Transverse colon (tissue), 4 donors: ENCODE measurements at regions not wholly inside any gene's neighbourhood (a gene's known extent, or its start where the extent isn't known, plus 50 kb on each side); places are given as distances from the start of the nearest gene placed in this dataset.

Source experiments
- DNase-seq: peaks from one replicate; pipeline ENCODE4 v3.0.0-alpha.2; 2019
- H3K27ac ChIP-seq, 4 donors: fragments of 200-600 bp; sonication (generic); 2 replicates each; pipeline ENCODE4 v1.5.1; 2016 to 2018; ENCODE audit warnings: inconsistent platforms in 4 of 4
- H3K27me3 ChIP-seq: fragments of 200-600 bp; sonication (generic); 2 replicates; pipeline ENCODE4 v1.5.1; 2017; ENCODE audit warnings: inconsistent platforms
- H3K36me3 ChIP-seq, 4 donors: fragments of 200-600 bp; sonication (generic); 2 replicates each; pipeline ENCODE4 v1.5.1; 2017 to 2019; ENCODE audit warnings: inconsistent platforms in 4 of 4
- H3K4me1 ChIP-seq, 4 donors: fragments of 200-600 bp; sonication (generic); 2 replicates each; pipeline ENCODE4 v1.5.1; 2017 to 2020; ENCODE audit warnings: inconsistent platforms in 4 of 4
- H3K4me3 ChIP-seq, 4 donors: fragments of 200-600 bp; sonication (generic); 1 replicate in 1 of 4; 2 replicates in 3 of 4; pipeline versions ENCODE4 v1.5.1 to v1.6.1; 2017 to 2019; ENCODE audit warnings: inconsistent platforms in 4 of 4
- H3K9me3 ChIP-seq, 2 donors: fragments of 200-600 bp; sonication (generic); 2 replicates each; pipeline ENCODE4 v1.5.1; 2017 to 2019; ENCODE audit warnings: inconsistent platforms in 2 of 2
- CTCF ChIP-seq, 5 experiments: fragments of 200-600 bp in 3 of 5; fragments of 450-650 bp in 2 of 5; sonication (generic) in 3 of 5; IDR thresholded peaks; 1 replicate in 2 of 5; 2 replicates in 3 of 5; pipeline ENCODE4 v1.5.1; 2016 to 2017; ENCODE audit warnings: antibody characterized with exemption in 5 of 5, inconsistent platforms in 3 of 5, mild to moderate bottlenecking in 2 of 5, moderate library complexity in 1 of 5
- EP300 ChIP-seq: sonication (generic); formaldehyde crosslinking; IDR thresholded peaks from one replicate; pipeline ENCODE4 v1.6.1; 2017; ENCODE audit warnings: antibody characterized with exemption, low read depth
- POLR2A ChIP-seq: fragments of 450-650 bp; IDR thresholded peaks from one replicate; pipeline ENCODE4 v1.6.1; 2016; ENCODE audit warnings: antibody characterized with exemption, mild to moderate bottlenecking, moderate library complexity
- POLR2AphosphoS5 ChIP-seq, 3 donors: sonication (generic); formaldehyde crosslinking; IDR thresholded peaks; one replicate each; pipeline ENCODE4 v1.6.1; 2016; ENCODE audit warnings: antibody characterized with exemption in 3 of 3
- WGBS, 2 donors: methylation state at CpG; one replicate each; pipeline ENCODE4 v1.1.5; 2018; ENCODE audit warnings: low coverage in 1 of 2; 5-methylcytosine and 5-hydroxymethylcytosine counted together
- in situ Hi-C, 4 donors: fragments of 200-750 bp; cut with MboI; loops; one replicate each; pipeline versions ENCODE4 v1.15.0 to v1.15.1; 2017; ENCODE audit warnings: low sequenced_read_pairs in 3 of 4, low pct_ligation_motif_present in 1 of 4, low pct_unique_long_range_greater_than_20kb in 1 of 4
- intact Hi-C: fragments of 100-400 bp; cut with DNase I; formaldehyde crosslinking; loops from one replicate; pipeline ENCODE4 v1.15.1; 2023; ENCODE audit warnings: low total_unique reads

GRCh38 chr3:154898443-154898842, 181.7 kb upstream of the MME start:
- Histone ChIP-seq H3K4me1 (peaks cover 0 to 6% (median 0%) of the 10 kb centered on the region in 4 donors), H3K4me3 (no peak overlapping the region), H3K27me3 (no peaks in the 10 kb centered on the region), H3K36me3 (no peaks in the 10 kb centered on the region), H3K27ac (no peak overlapping the region), H3K9me3 (no peaks in the 10 kb centered on the region)
- in situ Hi-C loops (no loop called here), intact Hi-C loops (loop anchor here (5.0 kb wide), 1 partner anchor 1051 kb away; no protein-coding TSS in a partner anchor)
- WGBS, 2 donors = 50 to 59% methylated on average over 3 of the region's 3 CpGs
- no peak for DNase-seq
- TF ChIP-seq EP300 (no peak), POLR2AphosphoS5 (IDR thresholded peaks at IDR 0.05) (no peak), CTCF (IDR thresholded peaks at IDR 0.05) (no peak), POLR2A (no peak)

- no peak overlapping the region for H3K4me3 ChIP-seq
- H3K27ac ChIP-seq = no peak overlapping the region
- no peak for TF ChIP-seq EP300
- no peak for TF ChIP-seq POLR2AphosphoS5 (IDR thresholded peaks at IDR 0.05)
- no peak for TF ChIP-seq POLR2A
- WGBS, 2 donors = 73 to 83% methylated on average over 5 to 6 of the region's 6 CpGs
- DNase-seq = no peak
- H3K27me3 ChIP-seq = no peaks in the 10 kb centered on the region
- intact Hi-C loops = no loop called here
- no peaks in the 10 kb centered on the region for H3K9me3 ChIP-seq
- in situ Hi-C loops = no loop called here
- H3K36me3 ChIP-seq = no peaks in the 10 kb centered on the region
- H3K4me1 ChIP-seq = no peaks in the 10 kb centered on the region
Observed at GRCh38 chr3:154893813-154894212, 186.3 kb upstream of the MME start.

DNA sequence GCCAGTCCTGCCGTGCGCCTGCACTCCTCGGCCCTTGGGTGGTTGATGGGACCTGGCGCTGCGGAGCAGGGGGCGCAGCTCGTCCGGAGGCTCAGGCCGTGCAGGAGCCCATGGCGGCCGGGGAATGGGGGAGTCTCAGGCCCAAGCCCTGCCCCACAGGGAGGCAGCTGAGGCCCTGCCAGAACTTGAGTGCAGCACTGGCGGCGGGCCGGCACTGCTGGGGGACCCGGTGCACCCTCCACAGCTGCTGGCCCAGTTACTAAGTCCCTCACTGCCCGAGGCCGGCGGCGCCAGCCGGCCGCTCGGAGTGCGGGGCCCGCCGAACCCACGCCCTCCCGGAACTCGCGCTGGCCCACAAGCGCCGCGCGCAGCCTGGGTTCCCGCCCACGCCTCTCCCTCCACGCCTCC, 190.9 kb upstream of the MME start:
- 97% methylated on average over 31 of the region's 36 CpGs; no CpG with 5 or more reads in 1 of the 2 donors for WGBS, 2 donors
- Histone ChIP-seq H3K36me3 (no peaks in the 10 kb centered on the region), H3K4me3 (no peak overlapping the region), H3K27ac (no peak overlapping the region), H3K9me3 (no peaks in the 10 kb centered on the region), H3K4me1 (no peaks in the 10 kb centered on the region), H3K27me3 (no peaks in the 10 kb centered on the region)
- intact Hi-C loops (no loop called here), in situ Hi-C loops (no loop called here)
- no peak for TF ChIP-seq EP300
- TF ChIP-seq CTCF (IDR thresholded peaks at IDR 0.05) = no peak
- no peak for TF ChIP-seq POLR2A
- TF ChIP-seq POLR2AphosphoS5 (IDR thresholded peaks at IDR 0.05) = no peak
- DNase-seq = no peak

DNA sequence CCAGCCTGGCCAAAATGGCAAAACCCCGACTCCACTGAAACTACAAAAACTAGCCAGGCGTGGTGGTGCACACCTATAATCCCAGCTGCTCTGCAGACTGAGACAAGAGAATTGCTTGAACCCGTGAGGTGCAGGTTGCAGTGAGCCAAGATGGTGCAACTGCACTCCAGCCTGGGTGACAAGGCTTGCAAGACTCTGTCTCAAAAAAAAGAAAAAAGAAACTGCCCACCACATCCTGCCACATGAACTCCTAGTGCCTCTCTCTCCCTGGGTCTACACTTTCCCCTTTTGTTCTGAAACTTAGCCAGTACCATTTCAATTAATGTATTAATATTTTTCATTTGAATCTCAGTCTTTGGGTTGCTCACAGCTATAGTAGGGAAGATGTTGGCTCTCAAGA, 192.2 kb upstream of the MME start:
- in situ Hi-C loops = no loop called here
- H3K27me3 ChIP-seq = no peaks in the 10 kb centered on the region
- no peaks in the 10 kb centered on the region for H3K36me3 ChIP-seq
- no peaks in the 10 kb centered on the region for H3K9me3 ChIP-seq
- no peak overlapping the region for H3K27ac ChIP-seq
- WGBS, 2 donors = 95% methylated on average over 3 of the region's 3 CpGs; no CpG with 5 or more reads in 1 of the 2 donors
- intact Hi-C loops = no loop called here
- DNase-seq = no peak
- H3K4me1 ChIP-seq = no peaks in the 10 kb centered on the region
- TF ChIP-seq POLR2A = no peak
- TF ChIP-seq POLR2AphosphoS5 (IDR thresholded peaks at IDR 0.05) = no peak
- no peak for TF ChIP-seq EP300
- no peak for TF ChIP-seq CTCF (IDR thresholded peaks at IDR 0.05)
- H3K4me3 ChIP-seq = no peak overlapping the region

DNA sequence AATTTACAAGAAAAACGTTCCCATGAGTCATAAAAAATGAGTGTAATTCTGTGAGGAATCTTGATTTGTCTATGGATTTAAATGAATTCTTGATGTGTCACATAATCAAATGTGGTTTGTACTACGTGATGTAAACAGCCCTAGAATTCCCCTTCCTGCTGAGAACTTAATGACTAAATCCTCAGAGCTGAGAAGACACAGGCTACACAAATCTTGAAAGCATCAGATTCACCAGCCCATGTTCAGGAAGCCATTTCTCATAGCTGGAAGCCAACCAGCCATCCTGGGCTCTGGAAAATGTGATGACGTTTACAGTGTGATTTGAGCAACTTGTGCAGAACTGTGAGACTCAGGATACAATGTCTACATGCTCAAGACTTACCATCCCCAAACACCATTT, 193.7 kb upstream of the MME start:
- in situ Hi-C loops = no loop called here
- WGBS, 2 donors = 48 to 55% methylated on average over 3 of the region's 3 CpGs
- H3K27me3 ChIP-seq = no peaks in the 10 kb centered on the region
- no peak overlapping the region for H3K27ac ChIP-seq
- no peaks in the 10 kb centered on the region for H3K4me1 ChIP-seq
- H3K36me3 ChIP-seq = no peaks in the 10 kb centered on the region
- H3K4me3 ChIP-seq = no peak overlapping the region
- intact Hi-C loops = no loop called here
- no peak for DNase-seq
- TF ChIP-seq EP300 = no peak
- no peak for TF ChIP-seq CTCF (IDR thresholded peaks at IDR 0.05)
- no peak for TF ChIP-seq POLR2AphosphoS5 (IDR thresholded peaks at IDR 0.05)
- TF ChIP-seq POLR2A = no peak
- H3K9me3 ChIP-seq = no peaks in the 10 kb centered on the region
